Mononuclear cell (primary cell): ENCODE measurements at regions not wholly inside any gene's neighbourhood (a gene's known extent, or its start where the extent isn't known, plus 50 kb on each side); places are given as distances from the start of the nearest gene placed in this dataset.

Source experiments
- H3K27me3 ChIP-seq: 2 replicates; pipeline ENCODE4 v1.6.0; 2011; ENCODE audit warnings: low read length, control low read depth; ENCODE audit not compliant: insufficient read depth
- H3K4me1 ChIP-seq: 2 replicates; pipeline ENCODE4 v1.5.1; 2011; ENCODE audit warnings: mild to moderate bottlenecking, low read length, control low read depth; ENCODE audit not compliant: insufficient read depth
- H3K4me3 ChIP-seq: 2 replicates; pipeline ENCODE4 v1.5.1; 2011; ENCODE audit warnings: mild to moderate bottlenecking, low read length, moderate library complexity
- H3K9me3 ChIP-seq: 2 replicates; pipeline ENCODE4 v1.5.1; 2011; ENCODE audit warnings: low read depth, mild to moderate bottlenecking, control low read depth, low read length

DNA sequence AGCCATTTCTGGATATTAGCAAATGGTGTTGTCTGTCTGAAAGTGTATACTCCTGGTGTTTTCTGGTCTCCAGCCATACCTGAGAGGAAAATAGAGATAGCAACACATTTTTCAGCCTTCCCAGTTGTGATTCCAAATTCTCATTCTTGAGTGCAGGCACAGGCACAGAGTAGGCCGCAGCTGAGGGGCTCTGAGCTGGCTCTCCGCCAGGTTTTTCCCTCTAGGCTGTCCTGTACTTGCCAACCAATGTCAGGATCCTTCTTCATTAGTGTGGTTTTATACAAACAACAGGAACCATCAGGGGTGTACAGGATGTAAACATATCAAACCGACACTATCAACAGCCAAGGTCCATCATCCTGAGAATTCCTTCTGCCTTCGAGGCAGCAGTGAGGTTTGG is 1733.6 kb upstream of the CELF4 start:
- Histone ChIP-seq H3K9me3 (no peaks in the 10 kb centered on the region), H3K4me1 (no peaks in the 10 kb centered on the region), H3K27me3 (no peaks in the 10 kb centered on the region), H3K4me3 (no peak overlapping the region)

DNA sequence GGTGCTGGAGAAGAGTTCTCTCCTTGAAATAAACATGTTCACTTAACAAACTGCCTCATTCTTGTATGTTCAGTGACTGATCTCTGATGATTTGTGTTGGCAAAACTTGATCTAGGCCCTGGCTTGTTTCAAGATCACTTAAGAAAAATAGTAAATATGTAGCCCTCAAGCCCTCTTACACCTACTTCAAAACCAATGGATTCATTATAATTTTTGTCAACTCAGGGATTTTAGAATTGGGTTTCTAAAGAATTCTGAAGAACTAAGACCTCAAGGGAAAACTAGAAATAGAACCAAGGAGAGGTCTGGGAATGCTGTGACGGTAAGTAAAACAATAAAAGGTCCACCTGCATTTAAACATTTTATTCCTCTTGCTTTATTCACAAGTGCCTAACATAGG is 1731.6 kb upstream of the CELF4 start:
- H3K27me3 ChIP-seq = no peaks in the 10 kb centered on the region
- no peaks in the 10 kb centered on the region for H3K4me1 ChIP-seq
- no peaks in the 10 kb centered on the region for H3K9me3 ChIP-seq
- H3K4me3 ChIP-seq = no peak overlapping the region

GRCh38 chr18:39296293-39296888 is 1730.8 kb upstream of the CELF4 start:
- no peaks in the 10 kb centered on the region for H3K9me3 ChIP-seq
- H3K27me3 ChIP-seq = no peaks in the 10 kb centered on the region
- H3K4me1 ChIP-seq = no peaks in the 10 kb centered on the region
- H3K4me3 ChIP-seq = no peak overlapping the region

DNA sequence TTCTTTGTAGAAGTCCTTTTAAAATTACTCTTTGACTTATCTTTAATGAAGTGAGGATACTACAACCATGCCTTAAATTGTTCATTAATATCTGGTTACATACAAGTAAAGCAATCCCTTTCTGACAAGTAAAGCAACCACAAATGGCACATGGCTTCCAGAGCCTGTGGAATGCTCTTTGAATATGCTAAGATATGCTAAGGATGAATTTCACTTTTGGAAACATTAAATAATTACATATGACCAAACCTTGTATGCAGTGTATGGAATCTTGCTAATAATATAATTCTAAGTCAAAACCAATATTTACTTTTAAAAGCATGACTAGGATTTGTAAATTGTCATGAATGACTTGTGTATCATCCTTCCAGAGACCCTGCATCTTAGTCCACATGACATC is 1711.2 kb upstream of the CELF4 start:
- Histone ChIP-seq H3K9me3 (no peaks in the 10 kb centered on the region), H3K27me3 (no peaks in the 10 kb centered on the region), H3K4me3 (no peak overlapping the region), H3K4me1 (no peaks in the 10 kb centered on the region)

- no peaks in the 10 kb centered on the region for H3K9me3 ChIP-seq
- no peak overlapping the region for H3K4me3 ChIP-seq
- no peaks in the 10 kb centered on the region for H3K4me1 ChIP-seq
- no peaks in the 10 kb centered on the region for H3K27me3 ChIP-seq
Observed at GRCh38 chr18:39274535-39274934, 1708.9 kb upstream of the CELF4 start.

DNA sequence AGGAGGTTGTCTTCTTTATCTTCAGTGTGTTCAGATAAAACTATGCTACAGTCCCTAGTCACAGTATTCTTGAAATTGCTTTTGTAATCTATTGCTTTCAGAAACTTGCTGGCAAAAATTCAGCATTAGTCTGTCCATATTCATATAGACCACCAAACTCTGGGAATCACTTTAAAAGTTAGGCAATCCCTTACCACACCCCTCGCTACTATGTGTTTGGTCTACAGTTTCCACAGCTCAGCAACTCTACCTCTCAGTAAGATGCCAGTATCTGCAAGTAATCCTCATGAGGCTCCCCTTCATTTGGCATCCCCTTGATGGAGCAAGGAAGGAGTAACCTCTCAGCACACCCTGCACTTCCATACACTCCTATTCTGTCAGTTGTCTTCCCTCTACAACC is 1706.6 kb upstream of the CELF4 start:
- Histone ChIP-seq H3K4me1 (no peaks in the 10 kb centered on the region), H3K4me3 (no peak overlapping the region), H3K9me3 (no peaks in the 10 kb centered on the region), H3K27me3 (no peaks in the 10 kb centered on the region)

DNA sequence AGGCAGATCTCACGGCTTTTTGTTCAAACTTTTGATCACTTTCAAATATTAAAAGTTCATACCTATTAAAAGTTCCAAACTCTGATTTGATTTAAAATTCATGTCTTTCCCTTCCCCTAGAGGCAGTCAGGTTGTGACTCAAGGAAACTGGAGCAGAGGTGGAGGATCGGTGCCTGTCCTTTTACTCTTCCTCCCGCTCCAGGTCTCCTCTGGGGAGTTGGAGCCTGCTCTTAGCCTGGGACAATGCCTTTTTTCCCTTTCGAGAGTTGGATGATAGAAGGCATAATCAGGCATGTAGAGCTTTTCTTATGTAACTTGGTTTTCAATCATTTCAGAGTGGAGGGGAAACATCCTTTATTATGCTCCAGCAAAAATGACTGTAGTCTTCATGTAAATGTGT is 1706.1 kb upstream of the CELF4 start:
- H3K4me1 ChIP-seq = no peaks in the 10 kb centered on the region

GRCh38 chr18:39260565-39260964 is 1695.0 kb upstream of the CELF4 start:
- Histone ChIP-seq H3K4me3 (no peak overlapping the region), H3K9me3 (no peaks in the 10 kb centered on the region), H3K4me1 (no peaks in the 10 kb centered on the region), H3K27me3 (no peaks in the 10 kb centered on the region)

More for the DNA sequence above, 1706.1 kb upstream of the CELF4 start:
- no peaks in the 10 kb centered on the region for H3K9me3 ChIP-seq
- H3K4me3 ChIP-seq = no peak overlapping the region
- no peaks in the 10 kb centered on the region for H3K27me3 ChIP-seq

DNA sequence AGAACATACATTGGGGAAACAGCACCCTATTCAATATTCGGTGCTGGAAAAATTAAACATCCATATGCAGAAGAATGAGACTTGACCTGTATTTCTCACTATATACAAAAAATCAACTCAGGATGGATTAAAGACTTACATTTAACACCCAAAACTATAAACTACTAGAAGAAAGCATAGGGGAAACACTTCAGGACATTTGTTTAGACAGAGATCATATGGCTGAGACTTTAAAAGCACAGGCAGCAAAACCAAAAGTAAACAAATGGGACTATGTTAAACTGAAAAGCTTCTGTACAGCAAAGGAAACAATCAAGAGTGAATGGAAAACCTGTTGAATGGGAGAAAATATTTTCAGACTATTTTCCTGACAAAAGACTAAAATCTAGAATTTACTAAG is 1694.1 kb upstream of the CELF4 start:
- H3K9me3 ChIP-seq = no peaks in the 10 kb centered on the region
- H3K27me3 ChIP-seq = no peaks in the 10 kb centered on the region
- H3K4me3 ChIP-seq = no peak overlapping the region
- no peaks in the 10 kb centered on the region for H3K4me1 ChIP-seq

DNA sequence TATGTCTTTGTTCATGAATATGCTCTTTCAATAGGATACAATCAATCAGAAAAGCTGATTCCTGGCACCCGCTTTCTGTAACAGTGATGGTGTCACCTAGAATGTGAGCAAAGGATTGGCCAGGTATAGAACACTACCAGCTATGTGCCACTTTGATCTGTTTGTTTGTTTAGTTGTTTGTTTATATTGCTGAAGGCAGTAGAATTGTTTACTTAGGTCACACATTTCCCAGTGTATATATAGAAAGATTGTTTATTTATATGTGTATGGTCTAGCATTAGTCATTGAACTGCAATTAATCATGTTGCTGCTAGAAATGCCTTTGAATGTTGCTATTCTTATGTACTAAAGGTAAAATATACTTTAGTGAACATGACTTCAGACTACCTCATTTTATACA is 1678.6 kb upstream of the CELF4 start:
- Histone ChIP-seq H3K27me3 (no peaks in the 10 kb centered on the region), H3K4me3 (no peak overlapping the region), H3K4me1 (no peaks in the 10 kb centered on the region), H3K9me3 (no peaks in the 10 kb centered on the region)

- Histone ChIP-seq H3K9me3 (no peaks in the 10 kb centered on the region), H3K4me3 (no peak overlapping the region), H3K4me1 (no peaks in the 10 kb centered on the region), H3K27me3 (no peaks in the 10 kb centered on the region)
Observed at GRCh38 chr18:39241534-39241933, 1675.9 kb upstream of the CELF4 start.

GRCh38 chr18:39238981-39239660 is 1673.5 kb upstream of the CELF4 start:
- no peaks in the 10 kb centered on the region for H3K4me1 ChIP-seq
- no peaks in the 10 kb centered on the region for H3K9me3 ChIP-seq
- no peaks in the 10 kb centered on the region for H3K27me3 ChIP-seq
- H3K4me3 ChIP-seq = no peak overlapping the region

GRCh38 chr18:39235118-39235719 is 1669.6 kb upstream of the CELF4 start:
- H3K4me3 ChIP-seq = no peak overlapping the region
- no peaks in the 10 kb centered on the region for H3K9me3 ChIP-seq
- no peaks in the 10 kb centered on the region for H3K4me1 ChIP-seq
- H3K27me3 ChIP-seq = no peaks in the 10 kb centered on the region

GRCh38 chr18:39232937-39233336 is 1667.3 kb upstream of the CELF4 start:
- H3K9me3 ChIP-seq = no peaks in the 10 kb centered on the region
- no peaks in the 10 kb centered on the region for H3K4me1 ChIP-seq
- no peak overlapping the region for H3K4me3 ChIP-seq
- no peaks in the 10 kb centered on the region for H3K27me3 ChIP-seq

GRCh38 chr18:39232490-39232889 is 1666.9 kb upstream of the CELF4 start:
- Histone ChIP-seq H3K27me3 (no peaks in the 10 kb centered on the region), H3K9me3 (no peaks in the 10 kb centered on the region), H3K4me3 (no peak overlapping the region), H3K4me1 (no peaks in the 10 kb centered on the region)
